GM23338 (cell line): ENCODE measurements at regions not wholly inside any gene's neighbourhood (a gene's known extent, or its start where the extent isn't known, plus 50 kb on each side); places are given as distances from the start of the nearest gene placed in this dataset.

Source experiments
- CREB1 ChIP-seq: fragments of 250-450 bp; sonication (Bioruptor Pico); IDR thresholded peaks from 2 replicates; pipeline ENCODE4 v1.5.0; 2020; ENCODE audit warnings: low read depth, mild to moderate bottlenecking, moderate library complexity
- CTCF ChIP-seq, 2 experiments: fragments of 200-600 bp in 1 of 2; sonication (generic) in 1 of 2; conservative IDR thresholded peaks; 2 replicates each; pipeline versions ENCODE4 v1.5.1 to v1.6.1; 2016 to 2017; ENCODE audit warnings: antibody characterized with exemption in 2 of 2, low read depth in 2 of 2, mild to moderate bottlenecking in 2 of 2, moderate library complexity in 1 of 2
- ETS1 ChIP-seq: IDR thresholded peaks from 2 replicates; pipeline ENCODE4 v1.6.1; 2016; ENCODE audit warnings: antibody characterized with exemption
- EZH2phosphoT487 ChIP-seq: fragments of 200-600 bp; sonication (generic); IDR thresholded peaks from one replicate; pipeline ENCODE4 v1.8.1; 2018; ENCODE audit warnings: antibody characterized with exemption; ENCODE audit not compliant: unreplicated experiment
- NANOG ChIP-seq: IDR thresholded peaks from 2 replicates; pipeline ENCODE4 v1.6.1; 2016; ENCODE audit warnings: antibody characterized with exemption, borderline replicate concordance
- POLR2AphosphoS5 ChIP-seq: IDR thresholded peaks from 2 replicates; pipeline ENCODE4 v1.6.1; 2016; ENCODE audit warnings: antibody characterized with exemption, low read depth
- REST ChIP-seq: IDR thresholded peaks from one replicate; pipeline ENCODE4 v1.6.1; 2018; ENCODE audit warnings: antibody characterized with exemption; ENCODE audit not compliant: unreplicated experiment
- STAT1 ChIP-seq: IDR thresholded peaks from one replicate; pipeline ENCODE4 v1.6.1; 2016; ENCODE audit warnings: antibody characterized with exemption; ENCODE audit not compliant: unreplicated experiment
- ZNF114 ChIP-seq: fragments of 250-450 bp; sonication (Bioruptor Pico); IDR thresholded peaks from 2 replicates; pipeline ENCODE4 v1.5.0; 2020; ENCODE audit warnings: mild to moderate bottlenecking, moderate library complexity
- ZNF462 ChIP-seq: fragments of 250-450 bp; sonication (Bioruptor Pico); IDR thresholded peaks from 2 replicates; pipeline ENCODE4 v1.5.0; 2020; ENCODE audit warnings: mild to moderate bottlenecking, moderate library complexity

- TF ChIP-seq ZNF462 (CRISPR knock-in tag) (no peak), ETS1 (no peak), STAT1 (no peak), NANOG (no peak), CREB1 (CRISPR knock-in tag) (no peak), EZH2phosphoT487 (no peak), REST (no peak), CTCF (conservative IDR thresholded peaks at IDR 0.05; ENCODE audit: low read depth in 2 of 2) (no peak), ZNF114 (no peak), POLR2AphosphoS5 (no peak)
These were observed 385.1 kb upstream of the MKI67 start (continued) for GRCh38 chr10:128511284-128511683.
